ACHN (cell line): ENCODE measurements at regions not wholly inside any gene's neighbourhood (a gene's known extent, or its start where the extent isn't known, plus 50 kb on each side); places are given as distances from the start of the nearest gene placed in this dataset.
"Not testable (repeated sequence)": the region's sequence is repeated elsewhere in the genome, so short reads cannot be mapped to it uniquely, and the experiment has no call there.

Source experiments
- DNase-seq: peaks from one replicate; pipeline ENCODE4 v3.0.0-alpha.2; 2015
- in situ Hi-C: cut with HindIII; loops from 2 replicates; pipeline ENCODE4 v1.10.0; 2017; ENCODE audit warnings: low sequenced_read_pairs, low pct_ligation_motif_present, low pct_unique_long_range_greater_than_20kb

DNA sequence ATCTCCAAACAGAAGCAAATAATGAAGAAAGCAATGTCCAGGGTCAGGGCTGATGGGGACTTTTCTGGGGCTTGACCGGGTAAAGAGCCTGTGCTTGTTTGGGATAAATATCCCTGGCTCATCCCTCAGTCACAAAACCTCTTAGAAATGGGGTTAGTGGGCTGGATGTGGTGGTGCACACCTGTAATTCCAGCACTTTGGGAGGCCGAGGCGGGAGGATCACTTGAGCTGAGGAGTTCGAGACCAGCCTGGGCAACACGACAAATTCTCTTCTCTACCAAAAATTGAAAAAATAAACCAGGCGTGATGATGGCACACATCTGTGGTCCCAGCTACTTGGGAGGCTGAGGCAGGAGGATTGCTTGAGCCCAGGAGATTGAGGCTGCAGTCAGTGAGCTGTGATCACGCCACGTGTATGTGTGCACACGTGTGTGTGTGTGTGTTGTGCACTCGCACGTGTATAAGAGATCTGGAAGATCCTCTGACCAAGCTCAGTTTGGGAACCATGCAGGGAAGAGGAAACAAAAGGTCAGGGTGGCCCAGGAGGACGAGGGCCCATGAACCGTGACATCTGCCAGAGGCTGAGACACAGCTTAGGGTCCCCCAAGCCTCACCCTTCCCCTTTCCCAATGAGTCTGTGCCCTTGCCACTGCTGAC, 258.6 kb downstream of the TEX36 start:
- in situ Hi-C loops = no loop called here
- no peak for DNase-seq

- in situ Hi-C loops = no loop called here
- no peak for DNase-seq
Observed at GRCh38 chr10:125423569-125423968, 259.4 kb downstream of the TEX36 start.

DNA sequence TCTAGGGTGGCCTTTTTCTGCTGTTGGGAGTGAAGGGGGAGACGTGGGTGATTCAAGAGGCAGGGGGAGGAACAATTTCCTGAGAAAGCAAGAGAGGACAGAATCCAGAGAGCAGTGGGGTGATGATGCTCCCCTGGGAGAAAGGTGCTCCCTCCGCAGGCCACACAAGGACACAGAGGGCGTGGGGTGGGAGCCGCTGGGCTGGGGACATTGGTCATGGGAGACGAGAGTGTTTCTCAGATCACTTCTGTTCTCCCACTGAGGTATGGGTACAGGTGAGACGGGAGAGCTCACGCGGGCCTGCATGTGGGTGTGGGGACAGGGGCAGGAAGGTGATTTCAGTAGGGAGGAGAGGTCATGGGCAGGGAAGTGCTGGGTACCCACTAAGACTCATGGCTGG, 259.5 kb upstream of the CTBP2 start:
- in situ Hi-C loops = no loop called here
- DNase-seq = no peak

- no peak for DNase-seq
- in situ Hi-C loops = no loop called here
Observed at GRCh38 chr10:125419146-125419545, 258.8 kb upstream of the CTBP2 start.

- no peak for DNase-seq
- in situ Hi-C loops = no loop called here
Observed at GRCh38 chr10:125417605-125418004, 257.2 kb upstream of the CTBP2 start.

GRCh38 chr10:125415964-125416363, 255.6 kb upstream of the CTBP2 start:
- no peak for DNase-seq
- in situ Hi-C loops = no loop called here

- in situ Hi-C loops = no loop called here
- DNase-seq = no peak
Observed at GRCh38 chr10:125415006-125415633, 254.8 kb upstream of the CTBP2 start.

- DNase-seq = peak; percentile 43
- in situ Hi-C loops = no loop called here
Observed at GRCh38 chr10:125411724-125412123, 251.4 kb upstream of the CTBP2 start.

- DNase-seq = no peak
- in situ Hi-C loops = no loop called here
Observed at GRCh38 chr10:125409756-125410155, 249.4 kb upstream of the CTBP2 start.

DNA sequence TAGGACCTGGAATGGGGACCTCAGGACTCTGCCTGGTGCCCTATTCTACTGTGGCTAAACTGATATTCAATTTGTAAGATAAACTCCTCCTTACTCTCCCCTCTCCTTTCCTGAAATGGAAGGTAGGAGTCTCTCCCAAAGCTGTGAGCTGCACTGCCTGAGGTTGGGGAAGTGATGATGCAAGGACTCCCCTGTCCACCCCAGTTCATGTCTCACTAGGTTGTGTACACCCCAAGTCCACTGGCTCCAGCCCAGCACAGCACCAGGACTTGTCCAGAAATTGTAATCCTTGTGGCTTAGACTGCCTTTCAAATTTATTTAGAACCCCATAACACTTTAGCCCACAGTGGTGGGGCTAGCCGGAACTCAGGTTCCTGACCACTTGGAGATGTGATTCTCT, 247.2 kb upstream of the CTBP2 start:
- DNase-seq = no peak
- in situ Hi-C loops = no loop called here

DNA sequence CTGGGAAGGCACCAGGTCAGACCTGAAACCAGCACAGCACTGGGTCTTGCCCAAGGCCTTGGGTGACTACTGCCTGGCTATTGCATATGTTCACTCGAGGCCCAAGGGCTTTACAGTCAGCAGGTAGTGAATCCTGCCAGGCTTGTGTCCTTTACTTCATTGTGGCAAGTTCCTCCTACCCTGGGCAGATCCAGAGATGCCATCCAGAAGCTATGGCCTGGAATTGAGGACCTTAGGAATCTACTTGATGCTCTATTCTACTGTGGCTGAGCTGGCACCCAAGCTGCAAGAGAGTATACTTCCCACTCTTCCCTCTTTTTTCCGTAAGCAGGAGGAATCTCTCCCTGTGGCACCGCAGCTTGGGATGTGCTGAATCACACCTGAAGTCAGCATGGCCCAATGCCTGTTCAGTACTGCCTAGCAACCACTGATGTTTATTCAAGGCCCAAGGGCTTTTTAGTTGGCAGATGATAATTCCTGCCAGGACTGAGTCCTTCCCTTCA, 246.7 kb upstream of the CTBP2 start:
- DNase-seq = no peak
- in situ Hi-C loops = no loop called here

GRCh38 chr10:125404902-125405301, 244.5 kb upstream of the CTBP2 start:
- in situ Hi-C loops, DNase-seq: not testable (repeated sequence)

GRCh38 chr10:125401462-125401861, 241.1 kb upstream of the CTBP2 start:
- in situ Hi-C loops = no loop called here
- DNase-seq = no peak

GRCh38 chr10:125399289-125399688, 238.9 kb upstream of the CTBP2 start:
- in situ Hi-C loops = no loop called here
- DNase-seq = no peak

GRCh38 chr10:125398270-125398669, 237.9 kb upstream of the CTBP2 start:
- in situ Hi-C loops = no loop called here
- no peak for DNase-seq

DNA sequence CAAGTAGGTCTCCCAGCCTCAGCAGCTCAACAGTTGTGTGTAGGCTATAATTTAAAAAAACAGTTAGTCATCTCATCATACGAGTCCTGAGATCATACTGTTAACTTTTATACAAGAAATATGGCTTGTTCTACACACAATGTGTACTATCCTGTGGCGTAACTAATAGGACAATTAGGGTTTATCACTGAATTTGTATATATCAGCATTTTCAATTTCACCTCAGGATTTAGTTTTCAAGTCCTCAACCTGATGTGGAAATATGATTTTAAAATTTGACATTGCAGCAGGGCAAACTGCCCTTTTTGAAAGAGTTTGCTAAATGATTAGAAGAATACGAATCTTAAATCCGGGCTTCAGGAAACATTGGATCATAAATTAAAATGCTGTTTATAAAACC, 237.2 kb upstream of the CTBP2 start:
- DNase-seq = no peak
- in situ Hi-C loops = no loop called here

GRCh38 chr10:125396676-125397075, 236.3 kb upstream of the CTBP2 start:
- DNase-seq = no peak
- in situ Hi-C loops = no loop called here

GRCh38 chr10:125392609-125393008, 232.2 kb upstream of the CTBP2 start:
- in situ Hi-C loops = no loop called here
- no peak for DNase-seq

DNA sequence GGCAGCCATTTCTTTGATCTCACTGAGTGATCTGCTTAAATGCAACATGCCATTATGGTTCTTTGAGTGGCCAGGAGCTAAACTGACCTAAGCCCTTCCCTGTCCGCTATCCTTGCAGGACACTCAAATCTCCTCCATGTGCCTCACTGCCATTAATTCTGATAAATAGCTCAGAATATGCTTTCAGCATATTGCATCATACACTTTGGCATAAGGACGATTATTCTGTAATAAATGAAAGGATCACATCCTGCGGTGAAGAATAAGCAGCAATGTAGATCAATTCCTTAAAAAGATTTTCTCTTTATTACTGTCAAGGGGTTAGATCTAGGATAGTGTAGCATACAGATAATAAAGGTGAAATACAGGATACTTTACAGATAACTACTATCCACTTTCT, 231.8 kb upstream of the CTBP2 start:
- DNase-seq = no peak
- in situ Hi-C loops = no loop called here

GRCh38 chr10:125389648-125390047, 229.3 kb upstream of the CTBP2 start:
- in situ Hi-C loops = no loop called here
- DNase-seq = no peak
